ENCODE measurements at regions not wholly inside any gene's neighbourhood (a gene's known extent, or its start where the extent isn't known, plus 50 kb on each side); places are given as distances from the start of the nearest gene placed in this dataset.
"Not testable (repeated sequence)": the region's sequence is repeated elsewhere in the genome, so short reads cannot be mapped to it uniquely, and the experiment has no call there.

DNA sequence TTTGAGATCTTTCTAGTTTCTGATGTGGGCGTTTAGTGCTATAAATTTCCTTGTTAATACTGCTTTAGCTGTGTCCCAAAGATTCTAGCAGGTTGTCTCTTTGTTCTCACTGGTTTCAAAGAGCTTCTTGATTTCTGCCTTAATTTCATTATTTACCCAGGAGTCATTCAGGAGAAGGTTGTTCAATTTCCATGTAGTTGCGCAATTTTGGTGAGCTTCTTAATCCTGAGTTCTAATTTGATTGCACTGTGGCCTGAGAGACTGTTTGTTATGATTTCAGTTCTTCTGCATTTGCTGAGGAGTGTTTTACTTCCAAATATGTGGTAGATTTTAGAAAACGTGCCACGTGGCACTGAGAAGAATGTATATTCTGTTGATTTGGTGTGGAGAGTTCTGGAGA, 254.6 kb downstream of the ADGRL2 start:
- TF ChIP-seq, protein P1, sequence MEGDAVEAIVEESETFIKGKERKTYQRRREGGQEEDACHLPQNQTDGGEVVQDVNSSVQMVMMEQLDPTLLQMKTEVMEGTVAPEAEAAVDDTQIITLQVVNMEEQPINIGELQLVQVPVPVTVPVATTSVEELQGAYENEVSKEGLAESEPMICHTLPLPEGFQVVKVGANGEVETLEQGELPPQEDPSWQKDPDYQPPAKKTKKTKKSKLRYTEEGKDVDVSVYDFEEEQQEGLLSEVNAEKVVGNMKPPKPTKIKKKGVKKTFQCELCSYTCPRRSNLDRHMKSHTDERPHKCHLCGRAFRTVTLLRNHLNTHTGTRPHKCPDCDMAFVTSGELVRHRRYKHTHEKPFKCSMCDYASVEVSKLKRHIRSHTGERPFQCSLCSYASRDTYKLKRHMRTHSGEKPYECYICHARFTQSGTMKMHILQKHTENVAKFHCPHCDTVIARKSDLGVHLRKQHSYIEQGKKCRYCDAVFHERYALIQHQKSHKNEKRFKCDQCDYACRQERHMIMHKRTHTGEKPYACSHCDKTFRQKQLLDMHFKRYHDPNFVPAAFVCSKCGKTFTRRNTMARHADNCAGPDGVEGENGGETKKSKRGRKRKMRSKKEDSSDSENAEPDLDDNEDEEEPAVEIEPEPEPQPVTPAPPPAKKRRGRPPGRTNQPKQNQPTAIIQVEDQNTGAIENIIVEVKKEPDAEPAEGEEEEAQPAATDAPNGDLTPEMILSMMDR (conservative IDR thresholded peaks at IDR 0.05; ENCODE audit: low read depth, low read length), result not testable (repeated sequence)
- TF ChIP-seq POLR2A (IDR thresholded peaks at IDR 0.05; ENCODE audit: low read depth, low read length), result not testable (repeated sequence)
